ENCODE measurements at regions not wholly inside any gene's neighbourhood (a gene's known extent, or its start where the extent isn't known, plus 50 kb on each side); places are given as distances from the start of the nearest gene placed in this dataset.

DNA sequence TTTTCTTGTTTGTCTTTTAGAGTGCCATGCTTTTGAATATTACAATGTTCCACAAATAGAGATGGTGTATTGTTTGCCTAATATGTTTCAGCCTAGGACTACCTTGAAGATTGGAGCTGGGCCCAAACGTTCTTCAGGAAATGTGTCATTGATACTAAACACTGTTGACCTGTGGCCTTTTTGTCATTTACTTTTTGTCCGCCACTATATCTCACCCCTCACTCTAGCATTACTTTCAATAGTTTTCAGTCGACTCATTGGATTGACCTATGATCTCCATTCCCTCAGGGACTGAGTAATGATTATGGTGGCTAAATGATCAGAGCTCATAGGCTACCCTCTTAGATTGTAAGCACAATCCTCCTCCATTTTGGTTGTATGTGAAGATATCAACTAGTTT, 115.8 kb downstream of the NUDT12 start:
- TF ChIP-seq, protein P1, sequence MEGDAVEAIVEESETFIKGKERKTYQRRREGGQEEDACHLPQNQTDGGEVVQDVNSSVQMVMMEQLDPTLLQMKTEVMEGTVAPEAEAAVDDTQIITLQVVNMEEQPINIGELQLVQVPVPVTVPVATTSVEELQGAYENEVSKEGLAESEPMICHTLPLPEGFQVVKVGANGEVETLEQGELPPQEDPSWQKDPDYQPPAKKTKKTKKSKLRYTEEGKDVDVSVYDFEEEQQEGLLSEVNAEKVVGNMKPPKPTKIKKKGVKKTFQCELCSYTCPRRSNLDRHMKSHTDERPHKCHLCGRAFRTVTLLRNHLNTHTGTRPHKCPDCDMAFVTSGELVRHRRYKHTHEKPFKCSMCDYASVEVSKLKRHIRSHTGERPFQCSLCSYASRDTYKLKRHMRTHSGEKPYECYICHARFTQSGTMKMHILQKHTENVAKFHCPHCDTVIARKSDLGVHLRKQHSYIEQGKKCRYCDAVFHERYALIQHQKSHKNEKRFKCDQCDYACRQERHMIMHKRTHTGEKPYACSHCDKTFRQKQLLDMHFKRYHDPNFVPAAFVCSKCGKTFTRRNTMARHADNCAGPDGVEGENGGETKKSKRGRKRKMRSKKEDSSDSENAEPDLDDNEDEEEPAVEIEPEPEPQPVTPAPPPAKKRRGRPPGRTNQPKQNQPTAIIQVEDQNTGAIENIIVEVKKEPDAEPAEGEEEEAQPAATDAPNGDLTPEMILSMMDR (IDR thresholded peaks at IDR 0.05) = no peak
- TF ChIP-seq POLR2AphosphoS5 (IDR thresholded peaks at IDR 0.05; ENCODE audit: low read depth, low read length) = no peak
- no peak for TF ChIP-seq SIN3A (IDR thresholded peaks at IDR 0.05; ENCODE audit: borderline replicate concordance, insufficient read depth, low read depth, low read length)
- TF ChIP-seq TCF7L2 (IDR thresholded peaks at IDR 0.05; ENCODE audit: low read depth, low read length) = no peak

Measured in Panc1 (cell line).